ENCODE measurements at regions not wholly inside any gene's neighbourhood (a gene's known extent, or its start where the extent isn't known, plus 50 kb on each side); places are given as distances from the start of the nearest gene placed in this dataset.
"Not testable (repeated sequence)": the region's sequence is repeated elsewhere in the genome, so short reads cannot be mapped to it uniquely, and the experiment has no call there.

- H3K36me3 Mint-ChIP-seq, result peaks cover 74% of the 10 kb centered on the region
- ATAC-seq, result no peak
- H3K9me3 Mint-ChIP-seq, result peaks cover 94% of the 10 kb centered on the region
- no peaks in the 10 kb centered on the region for H3K4me1 Mint-ChIP-seq
- H3K4me3 Mint-ChIP-seq, result no peak overlapping the region
- peaks cover 22% of the 10 kb centered on the region for H3K27me3 Mint-ChIP-seq (ENCODE audit: low read depth)
- no peak overlapping the region for H3K27ac Mint-ChIP-seq
- TF ChIP-seq CTCF (IDR thresholded peaks at IDR 0.05) (no peak), FOXP4 (CRISPR knock-in tag; IDR thresholded peaks at IDR 0.05) (no peak), ZSCAN18 (CRISPR knock-in tag; IDR thresholded peaks at IDR 0.05) (no peak), USF2 (CRISPR knock-in tag; IDR thresholded peaks at IDR 0.05) (no peak), ZNF138 (CRISPR knock-in tag; conservative IDR thresholded peaks at IDR 0.05) (no peak), ESRRA (CRISPR knock-in tag; IDR thresholded peaks at IDR 0.05; ENCODE audit: borderline replicate concordance) (no peak), ZNF671 (CRISPR knock-in tag; IDR thresholded peaks at IDR 0.05) (no peak), ATF6 (CRISPR knock-in tag; IDR thresholded peaks at IDR 0.05) (no peak), PRDM15 (CRISPR knock-in tag; IDR thresholded peaks at IDR 0.05) (no peak), TCF7 (CRISPR knock-in tag; IDR thresholded peaks at IDR 0.05; ENCODE audit: low read depth) (no peak), ZMAT4 (CRISPR knock-in tag; IDR thresholded peaks at IDR 0.05) (no peak)
- no peak for DNase-seq (ENCODE audit: low spot score)
- POLR2A ChIA-PET, result no interaction called here
- CTCF ChIA-PET, result interaction anchor here (1.6 kb wide), 1 partner anchor 11 kb away, joined by 6 read pairs; no protein-coding TSS in a partner anchor
Observed at GRCh38 chr11:36736103-36736502, 138.1 kb upstream of the RAG2 start.

GRCh38 chr11:36733721-36734120 lies 135.7 kb upstream of the RAG2 start:
- DNase-seq (ENCODE audit: low spot score); POLR2A ChIA-PET; H3K27ac Mint-ChIP-seq; H3K4me1 Mint-ChIP-seq; H3K4me3 Mint-ChIP-seq; ATAC-seq: not testable (repeated sequence)
- Mint-ChIP-seq H3K27me3 (ENCODE audit: low read depth) (peaks cover 13% of the 10 kb centered on the region), H3K9me3 (peaks cover 92% of the 10 kb centered on the region), H3K36me3 (peaks cover 70% of the 10 kb centered on the region)
- CTCF ChIA-PET, result interaction anchor here (1.2 to 1.5 kb wide), 2 partner anchors 11 to 13 kb away, joined by 5 read pairs; no protein-coding TSS in a partner anchor

Measured in WTC11 (cell line).